IMR-90 (cell line): ENCODE measurements at regions not wholly inside any gene's neighbourhood (a gene's known extent, or its start where the extent isn't known, plus 50 kb on each side); places are given as distances from the start of the nearest gene placed in this dataset.

Experiments used
- ATAC-seq: fragments of 200-7000 bp; cut with Tn5 transposase; 2 replicates; pipeline ENCODE4 v1.9.1; 2020; ENCODE audit warnings: low read depth, mild to moderate bottlenecking, moderate library complexity
- BruUV-seq: library from RNA; stranded (reverse); fragments of 400-500 nt; replicated peaks from 2 replicates; lab custom pipeline; 2021; lab: Mats Ljungman, UMichigan
- CTCF ChIA-PET: fragments of 300-600 bp; formaldehyde crosslinking; extraction: SDS; loops from one replicate; lab custom pipeline; 2021; ENCODE audit warnings: antibody characterized with exemption; lab: Yijun Ruan, JAX
- POLR2A ChIA-PET: fragments of 300-600 bp; sonication (Branson Sonifier 250); formaldehyde crosslinking; loops from one replicate; lab custom pipeline; 2022; ENCODE audit warnings: antibody characterized with exemption; ENCODE audit not compliant: unreplicated experiment; lab: Charles Lee
- DNase-seq: peaks from one replicate; pipeline ENCODE4 v3.0.0; 2013
- H2AFZ ChIP-seq: replicated peaks from 2 replicates; pipeline ENCODE3; 2013; ENCODE audit warnings: low read length, mild to moderate bottlenecking; ENCODE audit not compliant: poor library complexity
- H2AK5ac ChIP-seq: 2 replicates; pipeline ENCODE4 v1.6.1; 2013; ENCODE audit warnings: low read depth, low read length, inconsistent platforms
- H2AK9ac ChIP-seq: replicated peaks from 2 replicates; pipeline ENCODE3; 2013; ENCODE audit warnings: mild to moderate bottlenecking, low read depth, low read length, moderate library complexity; ENCODE audit not compliant: poor library complexity
- H2BK120ac ChIP-seq: 2 replicates; pipeline ENCODE4 v1.6.1; 2013; ENCODE audit warnings: low read depth, low read length, inconsistent platforms
- H2BK15ac ChIP-seq: 3 replicates; pipeline ENCODE4 v1.6.1; 2013; ENCODE audit warnings: low read depth, low read length, inconsistent platforms
- H2BK20ac ChIP-seq: 2 replicates; pipeline ENCODE4 v1.6.1; 2013; ENCODE audit warnings: low read depth, mild to moderate bottlenecking, inconsistent platforms, low read length, moderate library complexity
- H2BK5ac ChIP-seq: 2 replicates; pipeline ENCODE4 v1.6.1; 2013; ENCODE audit warnings: mild to moderate bottlenecking, low read depth, low read length, inconsistent platforms; ENCODE audit not compliant: poor library complexity, severe bottlenecking
- H3K14ac ChIP-seq: replicated peaks from 2 replicates; pipeline ENCODE4 v1.6.1; 2013; ENCODE audit warnings: low read depth, low read length, inconsistent platforms
- H3K18ac ChIP-seq: 2 replicates; pipeline ENCODE4 v1.6.1; 2013; ENCODE audit warnings: low read depth, low read length, control low read depth
- H3K23ac ChIP-seq: 2 replicates; pipeline ENCODE4 v1.6.1; 2013; ENCODE audit warnings: low read depth, low read length, inconsistent platforms
- H3K27ac ChIP-seq: 2 replicates; pipeline ENCODE4 v1.5.1; 2013; ENCODE audit warnings: mild to moderate bottlenecking, control low read depth, low read length; ENCODE audit not compliant: insufficient read depth
- H3K27me3 ChIP-seq: 2 replicates; pipeline ENCODE4 v1.6.1; 2013; ENCODE audit warnings: low read length; ENCODE audit not compliant: control insufficient read depth, insufficient read depth
- H3K36me3 ChIP-seq: 2 replicates; pipeline ENCODE4 v1.6.1; 2013; ENCODE audit warnings: low read length, mixed read lengths; ENCODE audit not compliant: control insufficient read depth, insufficient read depth
- H3K4ac ChIP-seq: 2 replicates; pipeline ENCODE4 v1.6.1; 2013; ENCODE audit warnings: low read depth, low read length, inconsistent platforms
- H3K4me1 ChIP-seq: 2 replicates; pipeline ENCODE4 v1.6.1; 2013; ENCODE audit warnings: low read length, mixed read lengths; ENCODE audit not compliant: control insufficient read depth, insufficient read depth
- H3K4me2 ChIP-seq: 2 replicates; pipeline ENCODE4 v1.6.1; 2013; ENCODE audit warnings: low read depth, mild to moderate bottlenecking, control low read depth, low read length, moderate library complexity
- H3K4me3 ChIP-seq: 2 replicates; pipeline ENCODE4 v1.5.1; 2013; ENCODE audit warnings: low read depth, mild to moderate bottlenecking, control low read depth, low read length, moderate library complexity; ENCODE audit not compliant: insufficient read depth
- H3K56ac ChIP-seq: 2 replicates; pipeline ENCODE4 v1.6.1; 2013; ENCODE audit warnings: low read length, inconsistent platforms; ENCODE audit not compliant: insufficient read depth; ENCODE audit errors: extremely low read depth
- H3K79me1 ChIP-seq, 2 experiments: 2 replicates each; pipeline ENCODE4 v1.6.1; 2013; ENCODE audit warnings: low read length in 2 of 2, inconsistent platforms in 1 of 2, low read depth in 1 of 2
- H3K9ac ChIP-seq: 2 replicates; pipeline ENCODE4 v1.6.1; 2013; ENCODE audit warnings: low read depth, low read length, control low read depth
- H3K9me1 ChIP-seq: 2 replicates; pipeline ENCODE4 v1.6.1; 2013; ENCODE audit warnings: low read length, inconsistent platforms; ENCODE audit not compliant: insufficient read depth
- H3K9me3 ChIP-seq: 2 replicates; pipeline ENCODE4 v1.6.1; 2013; ENCODE audit warnings: low read length; ENCODE audit not compliant: control insufficient read depth, insufficient read depth
- H4K20me1 ChIP-seq: 2 replicates; pipeline ENCODE4 v1.6.1; 2013; ENCODE audit warnings: low read length, inconsistent platforms; ENCODE audit not compliant: insufficient read depth
- H4K5ac ChIP-seq: 2 replicates; pipeline ENCODE4 v1.6.1; 2013; ENCODE audit warnings: mild to moderate bottlenecking, low read depth, low read length, control low read depth
- H4K8ac ChIP-seq, 2 experiments: 2 replicates each; pipeline ENCODE4 v1.6.1; 2013; ENCODE audit warnings: low read depth in 2 of 2, low read length in 2 of 2, control low read depth in 1 of 2, inconsistent platforms in 1 of 2
- H4K91ac ChIP-seq: 2 replicates; pipeline ENCODE4 v1.6.1; 2013; ENCODE audit warnings: low read depth, low read length, inconsistent platforms; ENCODE audit not compliant: insufficient read depth
- BHLHE40 ChIP-seq: fragments of 150-350 bp; IDR thresholded peaks from 2 replicates; pipeline ENCODE4 v1.6.1; 2016; ENCODE audit warnings: mild to moderate bottlenecking, low read depth, low read length
- CEBPB ChIP-seq: IDR thresholded peaks from 2 replicates; pipeline ENCODE4 v1.6.1; 2012; ENCODE audit warnings: low read depth, low read length, improper control_type of control experiment
- CHD1 ChIP-seq: IDR thresholded peaks from 2 replicates; pipeline ENCODE4 v1.6.1; 2012; ENCODE audit warnings: low read depth, low read length, improper control_type of control experiment
- CTCF ChIP-seq: conservative IDR thresholded peaks from 2 replicates; pipeline ENCODE4 v1.5.1; 2012; ENCODE audit warnings: mild to moderate bottlenecking, low read depth, low read length, improper control_type of control experiment
- FOS ChIP-seq: fragments of 150-350 bp; IDR thresholded peaks from 2 replicates; pipeline ENCODE4 v1.6.1; 2016; ENCODE audit warnings: low read depth, low read length
- MAFK ChIP-seq: IDR thresholded peaks from 2 replicates; pipeline ENCODE4 v1.6.1; 2012; ENCODE audit warnings: low read depth, low read length, improper control_type of control experiment
- MAZ ChIP-seq: IDR thresholded peaks from 2 replicates; pipeline ENCODE4 v1.6.1; 2012; ENCODE audit warnings: low read depth, mild to moderate bottlenecking, low read length, improper control_type of control experiment, moderate library complexity, borderline replicate concordance
- MXI1 ChIP-seq: IDR thresholded peaks from 2 replicates; pipeline ENCODE4 v1.6.1; 2012; ENCODE audit warnings: low read depth, mild to moderate bottlenecking, low read length, moderate library complexity, borderline replicate concordance
- NFE2L2 ChIP-seq: fragments of 150-350 bp; IDR thresholded peaks from 2 replicates; pipeline ENCODE4 v1.6.1; 2016; ENCODE audit warnings: low read depth, mild to moderate bottlenecking, low read length
- POLR2A ChIP-seq: IDR thresholded peaks from 2 replicates; pipeline ENCODE4 v1.6.1; 2012; ENCODE audit warnings: mild to moderate bottlenecking, low read depth, low read length
- RAD21 ChIP-seq: IDR thresholded peaks from 2 replicates; pipeline ENCODE4 v1.6.1; 2012; ENCODE audit warnings: low read length, improper control_type of control experiment
- USF2 ChIP-seq: fragments of 150-350 bp; IDR thresholded peaks from 2 replicates; pipeline ENCODE4 v1.6.1; 2017; ENCODE audit warnings: mild to moderate bottlenecking, antibody characterized with exemption, low read length, low read depth
- WGBS, 2 experiments: methylation state at CpG; one replicate each; pipeline versions ENCODE4 v1.1.5 to v1.1.7; 2013; ENCODE audit warnings: missing lambda C conversion rate in 2 of 2; ENCODE audit not compliant: insufficient read length in 1 of 2; ENCODE audit errors: extremely low coverage in 2 of 2; 5-methylcytosine and 5-hydroxymethylcytosine counted together
- dilution Hi-C: fragments of 300-500 bp; cut with HindIII; formaldehyde crosslinking; loops from one replicate; pipeline ENCODE4 v1.14.3; 2018; ENCODE audit warnings: low sequenced_read_pairs; ENCODE audit not compliant: unreplicated experiment
- in situ Hi-C: fragments of 300-500 bp; cut with MboI; formaldehyde crosslinking; loops from 3 replicates; pipeline ENCODE4 v1.14.3; 2019; ENCODE audit warnings: low sequenced_read_pairs, inconsistent platforms, mixed read lengths
- intact Hi-C: fragments of 100-400 bp; cut with micrococcal nuclease; formaldehyde crosslinking; loops from 2 replicates; pipeline ENCODE4 v1.10.0; 2022

- intact Hi-C loops (no loop called here), dilution Hi-C loops (no loop called here), in situ Hi-C loops (no loop called here)
- peaks cover 6% of the 10 kb centered on the region for H3K4me1 ChIP-seq
- ChIA-PET CTCF (no interaction called here), POLR2A (no interaction called here)
- peak overlapping the region; percentile 19; the same call in 1 of the 2 replicates for H2BK20ac ChIP-seq
- peak overlapping the region; percentile 36; the same call in 1 of the 2 replicates for H3K4me2 ChIP-seq
- DNase-seq, result peak; percentile 83
- H4K8ac ChIP-seq, result no peak overlapping the region; a peak in 1 of 4 replicates
- no peak overlapping the region for H3K56ac ChIP-seq
- H2AK9ac ChIP-seq, result peak overlapping the region; percentile 48
- 0 out of 2 replicates have a peak overlapping the region, but pooled peaks have one; percentile 21 for H4K5ac ChIP-seq
- H4K20me1 ChIP-seq, result no peaks in the 10 kb centered on the region
- ATAC-seq, result peak; percentile 88
- BruUV-seq, result no TSS peak
- no peaks in the 10 kb centered on the region for H3K79me1 ChIP-seq
- H3K9me3 ChIP-seq, result no peaks in the 10 kb centered on the region
- H3K9me1 ChIP-seq, result no peaks in the 10 kb centered on the region; the same call in 1 of the 2 replicates
- no peak overlapping the region for H2AK5ac ChIP-seq
- no peak overlapping the region for H3K9ac ChIP-seq
- no peak overlapping the region for H3K27ac ChIP-seq
- peak overlapping the region; percentile 76 for H2BK5ac ChIP-seq
- WGBS, 2 experiments, result no CpG with 5 or more reads among the region's 3 CpGs
- no peak overlapping the region for H4K91ac ChIP-seq
- H2BK120ac ChIP-seq, result peak overlapping the region; percentile 34
- TF ChIP-seq RAD21 (no peak), POLR2A (no peak), CEBPB (no peak), MAFK (peak; percentile 96), USF2 (no peak), CHD1 (no peak), MXI1 (no peak), BHLHE40 (no peak), NFE2L2 (peak; percentile 100), CTCF (no peak), MAZ (no peak), FOS (no peak)
- 0 out of 2 replicates have a peak overlapping the region, but pooled peaks have one; percentile 8 for H3K4ac ChIP-seq
- H2AFZ ChIP-seq, result peak overlapping the region; percentile 88
- H3K18ac ChIP-seq, result peak overlapping the region; percentile 81; the same call in 1 of the 2 replicates
- H3K4me3 ChIP-seq, result no peak overlapping the region
- no peaks in the 10 kb centered on the region for H3K27me3 ChIP-seq
- H3K14ac ChIP-seq, result no peak overlapping the region
- H2BK15ac ChIP-seq, result 0 out of 3 replicates have a peak overlapping the region, but pooled peaks have one; percentile 14
- H3K23ac ChIP-seq, result no peak overlapping the region
- H3K36me3 ChIP-seq, result no peaks in the 10 kb centered on the region
Measured at GRCh38 chr1:75672528-75673393, 51.7 kb upstream of the ACADM start.
